LoVo (cell line): ENCODE measurements at regions not wholly inside any gene's neighbourhood (a gene's known extent, or its start where the extent isn't known, plus 50 kb on each side); places are given as distances from the start of the nearest gene placed in this dataset.

Experiments
- DNase-seq: peaks from one replicate; pipeline ENCODE4 v3.0.0-alpha.2; 2016; ENCODE audit warnings: low spot score

- no peak for DNase-seq
Observed at GRCh38 chr14:27096091-27096490, 498.3 kb upstream of the NOVA1 start.

DNA sequence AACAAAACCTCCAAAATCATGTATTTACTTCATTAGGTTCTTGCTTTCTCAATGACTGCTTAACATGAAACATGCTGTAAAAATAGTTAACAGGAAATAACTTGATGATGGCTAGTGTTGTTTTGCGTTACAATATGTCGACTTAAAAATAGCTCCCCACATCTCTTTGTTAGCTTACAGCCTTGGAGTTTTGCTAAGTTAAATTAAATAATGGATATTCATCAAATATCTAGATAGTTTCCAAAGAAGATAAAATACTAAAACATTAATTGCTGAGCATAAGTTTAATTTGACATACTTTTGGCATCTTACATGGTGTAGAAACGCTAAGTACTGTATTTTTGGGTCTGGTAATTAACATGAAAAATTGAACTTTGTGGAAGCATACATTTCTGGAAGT lies 500.6 kb upstream of the NOVA1 start:
- no peak for DNase-seq

DNA sequence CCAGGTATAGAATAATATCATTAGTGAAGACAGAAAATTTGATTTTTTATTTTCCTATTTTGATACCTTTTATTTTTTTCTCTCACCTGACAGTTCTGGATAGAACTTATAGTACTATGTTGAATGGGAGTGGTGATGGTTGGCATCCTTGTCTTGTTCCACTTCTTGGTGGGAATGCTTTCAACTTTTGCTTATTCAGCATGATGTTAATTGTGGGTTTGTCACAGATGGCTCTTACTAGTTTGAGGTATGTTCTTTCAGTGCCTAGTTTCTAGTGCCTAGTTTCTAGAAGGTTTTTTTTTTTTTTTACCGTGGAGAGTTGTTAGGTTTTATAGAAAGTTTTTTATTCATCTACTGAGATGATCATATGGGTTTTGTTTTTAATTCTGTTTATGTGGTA lies 516.3 kb upstream of the NOVA1 start:
- no peak for DNase-seq

- no peak for DNase-seq
Observed at GRCh38 chr14:27123162-27123561, 525.3 kb upstream of the NOVA1 start.

GRCh38 chr14:27127838-27128237 lies 530.0 kb upstream of the NOVA1 start:
- no peak for DNase-seq

- no peak for DNase-seq
Observed at GRCh38 chr14:27134200-27134599, 536.4 kb upstream of the NOVA1 start.

GRCh38 chr14:27145170-27145569 lies 547.3 kb upstream of the NOVA1 start:
- DNase-seq, result no peak

DNA sequence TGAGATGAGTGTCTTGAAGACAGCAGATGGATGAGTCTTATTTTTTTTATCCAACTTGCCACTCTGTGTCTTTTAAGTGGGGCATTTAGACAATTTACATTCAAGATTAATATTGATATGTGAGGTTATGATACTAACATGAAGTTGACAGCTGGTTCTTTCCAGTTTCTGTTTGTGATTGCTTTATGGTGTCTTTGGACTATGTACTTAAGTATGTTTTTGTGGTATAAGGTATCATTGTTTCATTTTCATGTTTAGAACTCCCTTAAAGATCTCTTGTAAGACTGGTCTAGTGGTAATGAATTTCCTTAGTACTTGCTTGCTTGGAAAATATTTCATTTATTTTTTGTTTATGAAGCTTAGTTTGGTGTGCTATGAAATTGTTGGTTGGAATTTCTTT lies 550.3 kb upstream of the NOVA1 start:
- no peak for DNase-seq

- DNase-seq, result no peak
Observed at GRCh38 chr14:27164139-27164538, 566.3 kb upstream of the NOVA1 start.

GRCh38 chr14:27175489-27175888 lies 577.7 kb upstream of the NOVA1 start:
- DNase-seq, result no peak

- no peak for DNase-seq
Observed at GRCh38 chr14:27181333-27181732, 583.5 kb upstream of the NOVA1 start.

GRCh38 chr14:27184427-27184826 lies 586.6 kb upstream of the NOVA1 start:
- DNase-seq, result no peak

DNA sequence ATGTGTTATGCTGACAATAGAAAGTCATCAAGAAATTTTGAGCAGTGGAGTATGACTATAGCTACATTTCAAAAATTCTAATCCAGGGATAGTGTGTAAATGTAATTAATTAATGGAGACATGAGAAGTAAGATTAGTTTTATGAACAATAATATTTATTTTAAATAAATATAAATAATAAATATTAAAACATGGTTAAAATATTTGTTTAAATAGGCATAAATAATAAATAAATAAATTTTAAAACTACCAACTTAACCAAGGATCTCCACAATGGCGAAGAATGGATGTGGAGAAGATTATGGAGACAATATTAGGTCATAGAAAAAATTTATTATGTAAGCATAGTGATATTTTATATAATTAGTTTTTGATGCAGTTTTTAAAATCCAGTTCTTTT lies 588.2 kb upstream of the NOVA1 start:
- DNase-seq, result no peak

DNA sequence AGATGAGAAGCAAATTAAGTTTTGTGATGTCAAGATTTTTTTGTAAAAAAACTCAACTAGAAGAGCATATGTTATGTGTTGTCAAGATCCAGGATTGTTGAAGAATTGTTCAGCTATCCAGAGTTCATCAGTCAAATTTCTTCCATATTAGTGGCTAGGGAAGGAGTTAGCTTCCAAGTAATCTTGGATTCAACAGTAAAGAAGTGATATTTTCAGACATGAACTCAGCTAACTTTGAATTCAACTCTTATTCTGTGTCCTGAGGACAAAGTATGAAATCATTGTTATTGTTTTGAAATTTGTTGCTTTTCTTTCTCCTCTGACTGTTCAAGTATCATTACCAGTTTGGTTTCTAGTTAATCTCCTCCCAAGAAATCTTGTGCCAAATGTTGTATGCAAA lies 589.3 kb upstream of the NOVA1 start:
- no peak for DNase-seq

DNA sequence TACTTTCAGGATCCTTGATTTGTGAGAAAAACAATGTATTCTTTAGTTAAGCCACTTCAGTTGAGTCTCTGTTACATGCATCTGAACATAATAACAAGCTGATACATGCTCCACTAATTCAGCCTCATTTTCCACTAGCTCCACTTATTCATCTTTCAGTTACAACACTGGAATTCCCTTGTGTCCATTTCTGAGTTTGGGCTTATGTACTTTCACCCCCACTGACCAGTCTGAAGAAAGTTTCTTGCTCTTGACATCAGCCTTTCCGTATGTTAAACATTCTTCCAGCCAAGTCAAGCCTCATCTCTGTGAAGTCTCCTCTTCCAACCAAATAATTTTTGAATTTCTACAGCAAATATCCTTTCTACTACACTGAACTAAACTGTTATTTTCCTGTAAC lies 592.5 kb upstream of the NOVA1 start:
- no peak for DNase-seq

GRCh38 chr14:27199272-27199671 lies 601.4 kb upstream of the NOVA1 start:
- DNase-seq, result no peak

DNA sequence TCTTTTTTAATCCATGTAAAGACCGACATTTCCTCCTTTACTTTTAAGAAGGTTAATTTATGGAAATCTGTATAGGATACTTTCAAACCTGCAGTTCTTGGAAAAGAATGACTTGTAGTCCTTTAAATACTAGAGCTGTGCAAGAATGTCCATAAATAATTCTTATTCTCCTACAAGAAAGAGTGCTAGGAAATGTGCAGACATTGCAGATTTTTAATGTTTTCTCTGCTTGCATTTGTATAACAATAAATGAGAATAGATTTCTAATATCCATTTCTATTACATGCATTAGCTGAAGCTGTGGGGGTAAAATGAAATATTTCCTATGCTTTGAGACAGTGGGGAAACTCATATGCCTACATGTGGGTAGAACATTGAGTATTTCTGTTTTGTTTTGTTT lies 607.2 kb upstream of the NOVA1 start:
- no peak for DNase-seq

DNA sequence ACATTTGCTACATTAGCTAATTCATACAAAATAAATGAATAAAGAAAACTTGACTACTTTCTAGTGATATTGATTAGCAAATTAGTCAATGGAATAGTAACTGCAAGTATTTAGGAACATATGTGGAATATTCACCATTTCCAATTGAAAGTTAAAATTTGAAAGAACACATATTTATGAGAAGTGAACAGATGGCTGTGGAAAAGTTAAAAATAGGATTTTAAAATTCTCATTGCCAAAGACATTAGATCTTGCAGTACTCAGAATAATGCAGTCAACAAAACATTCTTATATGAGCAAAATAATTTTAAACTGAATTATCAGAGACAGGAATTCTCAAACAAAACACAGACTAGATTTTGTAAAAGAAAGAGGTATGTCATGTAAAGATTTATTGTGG lies 613.9 kb upstream of the NOVA1 start:
- DNase-seq, result no peak

GRCh38 chr14:27222671-27223070 lies 624.8 kb upstream of the NOVA1 start:
- no peak for DNase-seq

GRCh38 chr14:27223906-27224305 lies 626.1 kb upstream of the NOVA1 start:
- DNase-seq, result no peak

GRCh38 chr14:27228053-27228452 lies 630.2 kb upstream of the NOVA1 start:
- no peak for DNase-seq

- DNase-seq, result no peak
Observed at GRCh38 chr14:27234331-27234730, 636.5 kb upstream of the NOVA1 start.

GRCh38 chr14:27236601-27237000 lies 638.8 kb upstream of the NOVA1 start:
- DNase-seq, result no peak

DNA sequence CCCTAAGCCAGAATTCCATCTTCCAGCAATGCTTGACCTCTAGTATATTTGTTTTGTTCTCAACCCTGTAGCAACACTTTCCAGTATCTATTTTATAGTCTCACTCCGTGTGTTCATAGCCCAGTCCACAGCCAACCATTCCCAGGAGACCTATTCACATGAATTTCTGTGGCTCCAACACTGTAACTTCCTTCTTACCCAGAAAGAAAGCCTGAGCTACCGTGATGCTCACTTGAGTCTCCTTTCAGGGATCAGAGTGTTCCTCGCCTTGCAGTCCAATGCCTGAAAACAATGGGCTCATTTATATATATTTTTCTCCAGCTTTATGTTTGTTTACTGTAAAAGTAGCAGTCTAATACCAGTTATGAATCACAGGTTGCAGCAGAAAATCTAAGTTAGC lies 645.0 kb upstream of the NOVA1 start:
- DNase-seq, result no peak

- DNase-seq, result no peak
Observed at GRCh38 chr14:27243365-27243764, 645.5 kb upstream of the NOVA1 start.
